HuH-7.5 (cell line): ENCODE measurements at regions not wholly inside any gene's neighbourhood (a gene's known extent, or its start where the extent isn't known, plus 50 kb on each side); places are given as distances from the start of the nearest gene placed in this dataset.
A peak's percentile ranks its signal among the peaks of the same experiment; 100 is the strongest.
"Not testable (repeated sequence)": the region's sequence is repeated elsewhere in the genome, so short reads cannot be mapped to it uniquely, and the experiment has no call there.

Source experiments
- DNase-seq: peaks from one replicate; pipeline ENCODE4 v3.0.0; 2011; ENCODE audit warnings: low spot score

- no peak for DNase-seq
Observed at GRCh38 chr9:83138422-83139135, 75.6 kb upstream of the RASEF start.

- DNase-seq: no peak
Observed at GRCh38 chr9:83133316-83133715, 70.4 kb upstream of the RASEF start.

DNA sequence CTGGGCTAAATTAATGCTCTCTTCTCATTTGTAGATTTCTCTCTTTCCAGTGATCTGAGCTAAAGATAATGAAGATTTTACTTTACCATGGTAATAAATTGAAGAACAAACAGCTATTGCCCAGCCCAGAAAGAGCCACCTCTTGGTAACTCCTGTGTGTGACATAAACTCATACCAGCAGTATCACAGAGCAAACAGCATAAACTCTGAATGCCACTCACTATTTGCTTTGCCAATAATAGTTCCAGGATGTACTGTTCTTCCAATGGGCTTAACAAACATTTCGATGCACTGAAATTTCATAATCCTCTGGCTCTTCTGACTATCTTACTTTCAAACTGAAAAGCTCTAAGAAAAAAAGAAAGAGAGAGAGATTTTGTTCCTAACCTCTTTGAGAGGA lies 69.8 kb upstream of the RASEF start:
- peak; percentile 23 for DNase-seq

DNA sequence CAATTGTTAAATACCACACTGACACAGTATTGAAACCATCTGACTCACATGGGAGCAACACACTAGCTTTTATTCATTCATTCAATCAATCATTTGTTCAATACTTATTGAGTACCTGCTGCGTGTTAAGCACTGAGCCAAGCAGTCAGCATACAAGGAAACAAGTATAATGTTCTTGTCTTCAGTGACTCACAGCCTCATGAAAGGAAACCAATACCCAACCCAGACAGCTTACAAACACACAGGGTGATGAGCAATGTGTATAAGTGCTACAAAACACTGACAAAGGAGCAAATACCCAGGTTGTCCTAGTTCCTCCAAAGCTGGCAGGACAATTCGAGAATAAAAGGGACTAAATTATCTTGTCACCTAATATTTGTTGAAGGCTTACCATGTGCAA lies 67.6 kb upstream of the RASEF start:
- DNase-seq: no peak

DNA sequence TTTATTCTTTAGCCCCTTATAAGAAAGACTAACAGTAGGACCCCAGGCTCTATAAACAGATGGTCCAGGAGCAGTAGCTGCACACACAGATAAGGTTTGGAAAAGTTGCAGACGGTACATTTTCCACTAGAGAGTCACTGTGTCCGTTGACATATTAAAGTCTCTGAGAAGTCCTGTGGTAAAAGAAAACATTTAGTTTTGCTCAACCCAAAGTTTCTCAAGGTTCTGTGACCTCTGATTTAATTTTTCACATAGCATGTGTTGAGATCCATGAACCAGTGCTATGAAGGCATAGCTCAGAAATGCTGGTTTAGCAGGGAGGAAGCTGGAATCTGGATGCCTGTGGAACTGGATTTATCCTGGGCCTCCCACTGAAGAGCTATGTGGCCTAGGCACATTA lies 62.7 kb upstream of the RASEF start:
- no peak for DNase-seq

DNA sequence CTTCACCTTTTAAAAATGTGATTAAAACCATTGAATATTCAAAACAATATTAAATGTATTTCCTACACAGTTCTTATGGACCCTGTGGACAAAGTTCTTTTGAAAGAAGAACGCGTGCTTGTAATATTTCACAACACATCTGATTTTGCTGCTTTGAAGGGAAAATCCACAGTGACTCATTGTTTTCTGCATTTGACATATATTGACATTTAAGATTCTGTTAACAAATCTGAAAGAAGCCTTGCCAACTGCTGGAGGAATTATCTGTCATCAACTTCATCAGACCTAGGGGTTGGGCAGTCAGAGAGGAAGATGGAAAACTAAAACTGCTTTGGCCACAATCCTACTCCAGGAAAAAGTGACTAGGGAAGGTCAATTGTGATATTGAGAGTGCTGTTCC lies 56.9 kb upstream of the RASEF start:
- DNase-seq: no peak

- no peak for DNase-seq
Observed at GRCh38 chr9:83116026-83116425, 53.1 kb upstream of the RASEF start.

GRCh38 chr9:83113445-83113844 lies 50.5 kb upstream of the RASEF start:
- not testable (repeated sequence) for DNase-seq
